ENCODE measurements at regions not wholly inside any gene's neighbourhood (a gene's known extent, or its start where the extent isn't known, plus 50 kb on each side); places are given as distances from the start of the nearest gene placed in this dataset.
"Not testable (repeated sequence)": the region's sequence is repeated elsewhere in the genome, so short reads cannot be mapped to it uniquely, and the experiment has no call there.

- no peak overlapping the region for H3K4me3 ChIP-seq (ENCODE audit: low read depth, low read length)
These were observed 150.0 kb upstream of the AHI1 start for GRCh38 chr6:135647521-135647920.

DNA sequence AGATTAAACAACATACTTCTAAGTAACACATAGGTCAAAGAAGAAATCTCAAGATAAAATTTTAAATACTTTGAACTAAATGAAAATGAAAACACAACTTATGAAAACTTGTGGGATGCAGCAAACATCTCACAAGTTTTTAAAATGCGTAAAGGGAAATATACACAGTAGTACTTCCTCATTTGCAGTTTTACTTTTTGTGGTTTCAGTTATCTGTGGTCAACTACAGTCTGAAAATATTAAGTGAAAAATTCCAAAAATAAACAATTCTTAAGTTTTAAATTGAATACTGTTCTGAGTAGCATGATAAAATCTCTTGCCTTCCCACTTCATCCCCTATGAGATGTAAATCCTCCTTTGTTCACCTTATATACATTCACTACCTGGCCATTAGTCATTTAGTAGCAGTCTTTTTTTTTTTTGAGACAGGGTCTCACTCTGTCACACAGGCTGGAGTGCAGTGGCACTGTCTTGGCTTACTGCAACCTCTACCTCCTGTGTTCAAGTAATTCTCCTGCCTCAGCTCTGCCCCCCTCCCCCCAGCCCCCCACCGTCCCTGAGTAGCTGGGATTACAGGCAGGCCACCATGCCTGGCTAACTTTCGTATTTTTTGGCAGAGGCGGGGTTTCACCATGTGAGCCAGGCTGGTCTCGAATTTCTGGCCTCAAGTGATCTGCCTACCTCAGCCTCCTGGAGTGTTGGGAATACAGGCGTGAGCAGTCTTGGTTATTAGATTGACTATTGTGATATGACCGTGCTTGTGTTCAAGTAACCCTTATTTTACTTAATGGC is 154.6 kb upstream of the AHI1 start:
- H3K4me3 ChIP-seq (ENCODE audit: low read depth, low read length): no peak overlapping the region

GRCh38 chr6:135655055-135655454 is 157.5 kb upstream of the AHI1 start:
- H3K4me3 ChIP-seq (ENCODE audit: low read depth, low read length): no peak overlapping the region

- no peak overlapping the region for H3K4me3 ChIP-seq (ENCODE audit: low read depth, low read length)
These were observed 159.7 kb upstream of the AHI1 start for GRCh38 chr6:135657207-135657606.

GRCh38 chr6:135658481-135658880 is 160.9 kb upstream of the AHI1 start:
- H3K4me3 ChIP-seq (ENCODE audit: low read depth, low read length): no peak overlapping the region

DNA sequence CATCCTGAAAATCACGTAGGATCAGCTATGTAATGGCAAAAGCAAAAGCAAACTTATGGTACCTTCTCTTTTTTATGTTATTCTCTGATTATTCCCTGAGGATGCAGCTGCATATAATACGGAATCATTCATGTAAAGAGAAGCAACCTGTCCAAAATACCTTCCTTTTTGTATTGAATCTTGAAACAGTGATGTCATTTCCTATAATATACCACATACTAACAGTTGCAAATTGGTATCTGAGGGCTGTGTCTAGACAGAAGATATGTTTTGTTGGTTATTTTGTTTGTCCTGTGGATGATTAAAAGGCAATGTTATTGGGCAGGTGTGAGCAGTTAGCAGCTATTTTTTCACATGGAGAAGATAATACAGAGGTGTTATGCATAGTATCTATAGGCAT is 161.4 kb upstream of the AHI1 start:
- H3K4me3 ChIP-seq (ENCODE audit: low read depth, low read length): no peak overlapping the region

GRCh38 chr6:135664527-135664926 is 167.0 kb upstream of the AHI1 start:
- no peak overlapping the region for H3K4me3 ChIP-seq (ENCODE audit: low read depth, low read length)

DNA sequence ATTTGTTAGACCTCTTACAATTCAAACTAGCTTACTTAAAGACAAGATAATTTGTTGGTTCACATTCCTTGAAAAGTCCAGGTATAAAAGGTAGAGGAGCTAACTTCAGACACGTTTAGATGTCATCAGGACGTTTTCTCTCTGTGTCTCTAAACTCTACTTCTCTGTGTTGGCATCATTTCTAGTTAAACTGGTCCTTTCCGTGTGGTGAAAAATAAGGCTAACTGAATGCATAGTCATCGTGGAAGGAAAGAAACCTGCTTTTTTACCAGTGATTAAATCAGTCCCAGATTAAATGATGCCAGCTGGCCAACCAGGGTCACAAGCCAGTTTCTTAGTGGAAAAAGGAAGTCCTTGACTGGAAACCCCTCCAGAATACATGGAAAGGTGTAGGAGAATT is 168.4 kb upstream of the AHI1 start:
- no peak overlapping the region for H3K4me3 ChIP-seq (ENCODE audit: low read depth, low read length)

DNA sequence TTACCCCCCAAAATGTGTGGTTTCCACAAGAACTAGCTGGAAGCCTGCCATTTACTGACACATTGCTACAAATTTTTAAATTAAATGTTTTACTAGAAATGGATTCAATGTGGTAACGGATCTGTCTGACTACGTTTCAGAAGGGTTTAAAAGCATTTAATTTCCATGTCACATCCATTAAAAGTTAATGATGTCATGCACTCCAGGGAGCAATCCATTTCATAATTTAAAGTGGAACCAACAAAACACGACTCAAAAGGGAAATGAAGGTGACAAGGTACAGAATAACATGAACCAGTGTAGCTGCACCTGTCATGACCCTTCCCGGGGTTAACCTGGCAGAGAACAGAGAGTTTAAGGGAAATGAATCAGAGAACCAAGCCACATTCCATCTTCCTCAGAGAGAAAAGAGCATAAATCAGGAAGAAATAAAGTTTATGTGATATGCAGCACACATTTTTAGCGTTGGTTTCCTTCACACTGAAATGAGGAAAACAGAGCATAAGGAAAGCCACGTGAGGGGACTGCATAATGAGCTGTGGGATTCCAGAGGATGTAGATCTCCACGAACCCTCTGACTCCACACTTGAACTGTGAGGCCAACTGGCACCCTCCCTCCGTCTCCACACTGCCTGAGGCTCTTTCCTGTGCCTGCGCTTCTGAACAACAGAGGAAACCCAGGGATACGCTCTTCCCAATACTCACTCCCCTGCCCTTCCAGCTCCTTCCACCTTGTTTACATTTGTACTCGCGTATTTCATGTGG is 170.3 kb upstream of the AHI1 start:
- peak overlapping the region; percentile 8 for H3K4me3 ChIP-seq (ENCODE audit: low read depth, low read length)

DNA sequence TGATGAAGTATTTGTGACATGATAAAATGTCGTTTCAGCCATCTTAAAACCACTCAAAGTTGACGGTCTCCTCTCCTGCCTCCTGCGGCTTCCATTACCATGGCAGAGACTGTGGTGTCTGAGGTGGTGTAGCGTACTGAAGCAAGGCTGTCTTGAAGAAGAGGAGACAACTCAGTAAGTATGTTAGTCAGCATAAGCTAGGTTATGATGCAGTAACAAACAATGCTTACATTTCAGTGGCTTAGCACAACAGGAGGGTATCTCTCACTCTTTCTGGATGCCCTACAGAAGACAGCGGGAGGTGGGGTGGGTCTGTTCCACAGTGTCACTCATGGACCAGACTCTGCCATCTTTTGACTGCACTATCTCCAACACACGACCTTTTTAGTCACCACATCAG is 174.7 kb upstream of the AHI1 start:
- H3K4me3 ChIP-seq (ENCODE audit: low read depth, low read length): no peak overlapping the region

DNA sequence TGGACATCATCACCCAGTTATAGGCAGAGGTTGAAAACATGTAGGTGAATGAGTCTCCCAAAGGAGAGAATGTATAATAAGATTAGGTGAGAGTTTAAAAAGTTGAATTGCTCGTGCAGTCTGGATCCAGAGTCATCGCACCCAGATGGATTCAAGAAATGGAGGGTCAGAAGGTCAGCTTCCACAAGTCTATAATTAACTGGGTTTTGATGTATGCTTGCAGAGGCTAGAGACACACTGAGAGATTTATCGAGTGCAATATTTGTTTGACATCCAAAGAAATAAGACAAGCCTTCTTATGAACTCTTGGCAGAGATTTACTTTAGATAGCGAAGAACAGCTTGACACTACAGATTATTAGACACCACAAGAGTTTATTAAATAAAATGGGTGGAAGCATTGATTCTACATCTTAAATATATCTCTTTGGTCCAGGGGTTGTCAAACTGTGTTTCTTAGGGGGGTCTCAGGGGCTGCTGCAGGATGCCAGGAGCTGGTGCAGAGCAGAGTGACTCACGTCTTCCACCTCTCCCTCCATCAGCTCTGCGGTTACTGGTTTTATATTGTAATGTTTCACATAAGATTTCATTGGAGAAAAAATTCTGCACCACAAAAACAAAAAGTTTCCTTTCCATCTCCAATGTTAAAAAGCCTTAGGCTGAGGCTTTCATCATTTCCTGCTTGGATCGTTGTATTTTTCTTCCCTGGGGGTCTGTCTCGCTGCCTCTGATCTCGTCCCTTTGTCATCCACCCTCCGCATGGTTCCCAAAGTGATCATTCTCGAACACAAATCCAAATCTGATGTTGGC is 176.2 kb upstream of the AHI1 start:
- H3K4me3 ChIP-seq (ENCODE audit: low read depth, low read length): no peak overlapping the region

GRCh38 chr6:135675026-135675425 is 176.5 kb upstream of the PDE7B start:
- no peak overlapping the region for H3K4me3 ChIP-seq (ENCODE audit: low read depth, low read length)

DNA sequence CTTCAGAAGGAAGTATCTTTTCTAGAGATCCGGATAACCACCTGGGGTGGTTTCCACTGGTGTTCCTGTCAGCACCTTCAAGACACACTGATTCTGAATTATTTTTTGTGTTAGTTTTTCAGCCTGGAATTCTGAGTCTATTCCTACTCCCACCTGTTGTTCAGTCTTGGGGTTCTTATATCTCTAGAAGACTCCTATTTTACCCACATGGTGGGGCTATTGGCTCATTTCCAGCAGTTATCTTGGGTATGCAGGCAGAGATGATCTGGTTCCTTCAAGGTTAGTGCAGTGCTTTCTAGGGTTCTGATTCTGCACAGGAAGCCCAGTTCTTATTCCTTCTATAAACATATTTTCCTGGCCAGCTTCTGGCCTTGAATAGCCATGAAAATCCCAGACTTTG is 175.6 kb upstream of the PDE7B start:
- H3K4me3 ChIP-seq (ENCODE audit: low read depth, low read length): no peak overlapping the region

GRCh38 chr6:135680964-135681913 is 170.3 kb upstream of the PDE7B start:
- H3K4me3 ChIP-seq (ENCODE audit: low read depth, low read length): no peak overlapping the region

DNA sequence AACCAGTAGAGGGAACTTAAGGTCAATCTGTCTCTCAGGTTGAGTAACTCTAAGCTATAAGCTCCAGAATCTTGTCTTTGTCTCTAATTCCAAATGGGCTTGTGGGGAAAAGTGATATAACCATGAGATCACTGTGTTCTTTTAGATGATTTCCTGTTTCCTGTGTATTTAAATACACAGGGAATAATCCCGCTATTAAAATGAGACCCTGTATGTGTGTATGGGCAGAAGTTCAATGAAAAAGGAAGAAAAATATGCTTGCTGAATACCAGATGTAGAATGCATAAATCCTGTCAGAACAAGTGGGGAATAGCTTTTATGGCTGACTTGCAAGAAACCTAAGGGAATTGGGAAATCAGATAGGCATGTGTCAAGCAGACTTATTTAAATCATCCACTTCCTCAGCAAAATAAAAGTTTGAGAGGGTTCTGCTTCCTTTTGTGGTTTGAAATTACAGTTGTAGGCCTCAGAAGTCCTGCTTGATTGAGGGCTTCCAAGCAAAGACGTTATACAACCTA is 164.7 kb upstream of the PDE7B start:
- H3K4me3 ChIP-seq (ENCODE audit: low read depth, low read length): no peak overlapping the region

DNA sequence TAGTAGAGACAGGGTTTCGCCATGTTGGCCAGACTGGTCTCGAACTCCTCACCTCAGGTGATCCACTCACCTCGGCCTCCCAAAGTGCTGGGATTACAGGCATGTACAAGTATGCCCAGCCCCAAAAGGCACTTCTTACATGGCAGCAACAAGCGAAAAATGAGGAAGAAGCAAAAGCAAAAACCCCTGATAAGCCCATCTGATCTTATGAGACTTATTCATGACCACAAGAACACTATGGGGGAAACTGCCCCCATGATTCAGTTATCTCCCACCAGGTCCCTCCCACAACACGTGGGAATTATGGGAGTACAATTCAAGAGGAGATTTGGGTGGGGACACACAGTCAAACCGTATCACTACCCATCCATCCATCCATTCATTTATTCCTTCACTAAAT is 163.0 kb upstream of the PDE7B start:
- H3K4me3 ChIP-seq (ENCODE audit: low read depth, low read length): not testable (repeated sequence)

GRCh38 chr6:135692426-135692825 is 159.1 kb upstream of the PDE7B start:
- H3K4me3 ChIP-seq (ENCODE audit: low read depth, low read length): no peak overlapping the region

DNA sequence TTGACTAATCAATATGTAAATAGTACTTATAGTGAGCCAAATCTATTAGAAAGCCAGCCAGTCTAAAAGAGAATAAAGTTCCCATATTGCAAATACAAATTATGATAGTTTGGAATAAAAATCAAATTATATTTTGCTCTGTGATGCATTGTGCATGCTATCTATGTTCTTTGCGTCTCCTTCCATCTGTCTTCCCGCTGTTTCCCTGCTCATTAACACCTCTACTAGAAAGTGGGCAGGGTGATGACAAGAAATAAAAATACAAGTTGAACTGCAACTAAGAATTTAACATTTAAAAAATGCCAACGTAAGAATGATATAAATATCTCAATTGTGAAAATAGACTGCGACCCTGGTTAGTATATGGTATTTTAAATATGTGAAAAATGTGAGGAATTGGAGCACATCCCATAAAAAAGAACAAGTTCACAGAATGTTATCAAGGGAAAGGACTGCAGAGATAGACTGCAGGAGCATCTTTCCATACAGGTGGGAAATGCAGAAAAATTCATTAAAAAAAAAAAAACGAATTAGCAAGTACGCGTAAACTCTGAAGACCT is 157.6 kb upstream of the PDE7B start:
- H3K4me3 ChIP-seq (ENCODE audit: low read depth, low read length): no peak overlapping the region

- H3K4me3 ChIP-seq (ENCODE audit: low read depth, low read length): no peak overlapping the region
These were observed 151.8 kb upstream of the PDE7B start for GRCh38 chr6:135699705-135700104.

GRCh38 chr6:135701426-135701825 is 150.1 kb upstream of the PDE7B start:
- no peak overlapping the region for H3K4me3 ChIP-seq (ENCODE audit: low read depth, low read length)

Measured in iPS-11a (cell line).